DMS114 treated with DMSO at 0.1 percent for 48 hours (cell line): ENCODE measurements at regions not wholly inside any gene's neighbourhood (a gene's known extent, or its start where the extent isn't known, plus 50 kb on each side); places are given as distances from the start of the nearest gene placed in this dataset.

ENCODE experiments used
- DNase-seq: peaks from one replicate; lab custom pipeline; 2025; ENCODE audit not compliant: unreplicated experiment; lab: John Stamatoyannopoulos, UW

DNA sequence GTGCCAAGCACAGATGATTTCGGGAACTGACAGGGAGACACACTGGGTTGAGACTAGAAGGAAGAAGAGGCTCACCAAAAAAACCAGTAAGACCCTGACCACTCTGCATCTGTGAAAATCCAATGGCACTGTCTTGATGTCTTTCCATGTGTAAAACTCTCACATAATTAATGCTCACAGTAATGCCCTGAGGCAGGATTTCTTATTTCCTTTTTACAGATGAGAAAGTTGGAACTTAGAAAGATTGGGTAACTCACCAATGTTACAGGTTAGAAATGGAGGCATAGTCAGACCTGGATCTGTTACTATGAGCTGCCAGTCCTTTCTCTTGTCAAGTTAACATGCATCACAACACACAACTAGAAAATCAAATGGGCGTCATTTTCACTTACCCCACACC lies 151.0 kb upstream of the MCHR2 start:
- DNase-seq = no peak

DNA sequence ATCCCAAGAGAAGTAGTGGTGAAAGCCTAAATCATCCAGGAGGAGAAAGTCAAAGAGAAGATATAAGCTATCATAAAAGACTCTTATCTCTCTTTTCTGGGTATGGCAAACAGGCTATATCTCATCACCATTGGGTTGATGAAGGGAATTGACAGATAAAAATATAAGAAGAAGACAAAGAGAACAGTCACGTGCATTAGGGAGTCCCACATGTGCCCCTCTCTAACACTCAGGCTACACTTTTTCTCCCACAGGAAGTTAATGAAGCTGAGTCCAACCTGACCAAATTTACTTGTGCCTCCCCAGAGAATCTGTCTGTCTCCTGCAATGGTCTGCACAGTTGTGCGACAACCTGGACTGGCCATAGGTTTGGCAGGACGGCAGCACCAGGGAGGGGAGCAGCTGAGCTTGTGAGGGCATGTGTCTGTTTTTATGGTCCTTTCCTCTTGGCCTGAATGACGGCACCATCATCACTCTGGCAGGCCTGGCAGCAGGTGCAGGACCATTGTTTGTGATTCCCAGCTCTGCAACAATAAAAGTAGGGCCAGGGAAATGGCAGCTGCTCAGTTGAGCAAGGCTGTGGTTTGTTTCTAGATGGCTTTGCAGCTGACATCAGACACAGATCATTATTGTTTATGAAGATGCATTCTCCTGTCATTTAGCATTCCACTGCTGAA lies 144.5 kb upstream of the MCHR2 start:
- DNase-seq = no peak

DNA sequence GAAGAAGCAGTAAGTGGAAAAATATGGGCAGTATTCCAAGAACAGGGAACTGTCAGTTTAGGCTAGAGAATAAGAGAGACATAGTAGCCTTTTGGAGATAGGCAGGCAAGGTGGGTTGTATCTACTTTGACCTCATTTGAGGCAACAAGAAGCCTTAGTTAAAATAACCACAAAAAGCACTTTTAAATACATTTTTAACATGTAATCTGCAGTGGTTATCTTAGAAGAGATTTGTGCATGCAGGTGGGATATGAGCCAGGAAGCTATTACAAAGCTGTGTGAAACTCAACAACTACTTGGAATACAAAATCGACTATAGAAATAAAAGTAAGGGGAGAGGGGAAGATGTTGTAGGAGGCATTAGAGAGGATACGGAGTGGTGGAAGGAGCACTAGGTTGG lies 143.7 kb upstream of the MCHR2 start:
- DNase-seq = no peak

DNA sequence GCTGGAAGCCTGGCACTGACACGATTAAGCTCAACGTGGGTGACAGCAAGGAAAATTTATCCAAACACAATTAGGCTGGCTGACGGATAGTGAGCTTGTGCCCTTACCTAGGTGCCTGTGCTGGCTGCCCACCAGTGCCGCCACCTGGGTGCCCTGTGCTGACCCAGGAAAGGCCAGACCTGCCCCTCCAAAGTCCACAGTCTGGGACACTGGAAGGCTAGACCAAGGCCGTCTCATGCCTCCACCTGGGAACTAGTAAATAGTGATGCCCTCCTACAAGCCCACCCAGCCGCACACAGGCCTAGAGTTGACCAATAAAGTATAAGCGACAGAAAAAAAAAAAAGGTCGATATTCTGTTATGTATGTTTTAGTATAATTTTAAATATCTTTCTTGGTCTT lies 142.6 kb upstream of the MCHR2 start:
- DNase-seq = no peak

DNA sequence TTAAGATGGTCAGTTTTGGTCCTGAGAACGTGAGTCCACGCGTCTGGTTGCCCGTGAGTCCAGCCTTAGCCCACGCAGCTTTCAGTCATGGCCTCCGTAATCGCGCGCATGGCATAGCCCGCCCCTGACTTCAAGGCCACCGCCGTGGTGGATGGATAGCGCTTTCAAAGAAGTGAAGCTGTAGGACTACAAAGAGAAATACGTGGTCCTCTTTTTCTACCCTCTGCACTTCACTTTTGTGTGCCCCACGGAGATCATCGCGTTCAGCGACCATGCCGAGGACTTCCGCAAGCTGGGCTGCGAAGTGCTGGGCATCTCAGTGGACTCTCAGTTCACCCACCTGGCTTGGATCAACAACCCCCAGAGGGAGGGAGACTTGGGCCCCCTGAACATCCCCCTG lies 142.0 kb upstream of the MCHR2 start:
- DNase-seq = no peak

DNA sequence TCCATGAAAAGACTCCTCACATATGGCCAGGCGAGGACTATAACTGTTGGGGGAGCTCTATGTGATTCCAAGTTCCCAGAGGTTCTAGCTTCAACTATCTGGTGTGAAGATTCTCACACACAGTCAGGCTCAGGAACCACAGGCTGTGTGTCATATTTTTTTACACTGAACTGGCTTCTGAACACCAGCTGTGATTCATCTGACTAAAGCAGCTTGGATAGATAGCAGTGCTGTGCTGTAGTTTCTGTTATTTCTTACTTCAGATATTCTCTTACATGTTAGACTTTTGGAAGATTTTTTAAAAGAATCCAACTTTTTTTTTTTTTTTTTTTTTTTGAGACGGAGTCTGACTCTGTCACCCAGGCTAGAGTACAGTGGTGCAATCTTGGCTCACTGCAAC lies 140.7 kb upstream of the MCHR2 start:
- no peak for DNase-seq

DNA sequence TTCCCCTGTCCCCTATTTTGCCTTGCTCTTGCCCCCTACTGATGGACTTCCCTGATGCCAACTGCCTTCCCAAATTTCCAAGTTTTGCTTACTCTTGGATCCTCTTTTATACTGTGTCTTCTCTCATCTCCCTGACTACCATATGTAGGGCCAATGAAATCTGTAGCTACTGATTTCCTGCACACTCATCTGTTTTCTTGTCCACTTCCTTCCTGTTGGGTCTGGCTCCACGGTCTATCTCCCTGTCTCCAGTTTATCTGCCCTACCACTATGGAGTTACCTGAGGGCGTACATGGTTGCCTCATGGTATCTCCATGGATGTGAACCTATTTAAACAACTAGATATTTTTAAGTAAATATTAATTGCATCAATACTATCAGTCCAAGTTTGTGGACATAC lies 140.3 kb upstream of the MCHR2 start:
- DNase-seq = no peak

DNA sequence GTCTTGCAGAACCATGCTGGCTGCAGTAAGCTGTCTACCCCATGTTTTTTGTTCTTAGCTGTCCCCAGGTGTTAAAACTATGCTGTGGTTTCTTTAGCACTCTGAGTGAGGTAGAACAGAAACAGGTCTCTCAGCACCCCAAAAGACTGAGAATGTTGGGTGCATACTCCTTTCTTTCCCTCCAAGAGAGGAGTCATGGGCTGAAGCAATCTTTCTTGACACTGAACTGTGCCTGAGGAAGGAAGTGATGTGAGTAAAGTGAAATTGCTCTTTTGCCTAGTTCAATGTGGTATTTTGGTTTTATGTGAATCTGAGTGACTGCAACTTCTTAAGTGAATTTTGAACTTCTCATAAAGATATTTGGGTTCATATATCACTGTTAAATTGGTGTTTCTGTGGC lies 138.0 kb upstream of the MCHR2 start:
- no peak for DNase-seq

DNA sequence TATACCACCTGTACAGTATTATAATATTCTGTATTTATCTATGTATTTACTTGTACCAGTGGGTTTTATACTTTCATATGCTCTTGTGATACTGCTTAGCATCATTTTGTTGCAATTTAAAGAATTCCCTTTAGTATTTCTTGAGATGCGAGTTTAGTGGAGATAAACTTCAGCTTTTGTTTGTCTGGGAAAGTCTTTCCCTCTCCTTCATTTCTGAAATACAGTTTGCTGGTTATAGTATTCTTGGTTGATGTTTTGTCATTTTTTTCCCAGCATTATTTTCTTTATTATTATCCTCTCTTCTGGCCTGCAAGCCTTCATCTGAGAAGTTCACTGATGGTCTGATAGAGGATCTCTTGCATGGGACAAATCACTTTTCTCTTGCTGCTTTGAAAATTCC lies 136.6 kb upstream of the MCHR2 start:
- no peak for DNase-seq

DNA sequence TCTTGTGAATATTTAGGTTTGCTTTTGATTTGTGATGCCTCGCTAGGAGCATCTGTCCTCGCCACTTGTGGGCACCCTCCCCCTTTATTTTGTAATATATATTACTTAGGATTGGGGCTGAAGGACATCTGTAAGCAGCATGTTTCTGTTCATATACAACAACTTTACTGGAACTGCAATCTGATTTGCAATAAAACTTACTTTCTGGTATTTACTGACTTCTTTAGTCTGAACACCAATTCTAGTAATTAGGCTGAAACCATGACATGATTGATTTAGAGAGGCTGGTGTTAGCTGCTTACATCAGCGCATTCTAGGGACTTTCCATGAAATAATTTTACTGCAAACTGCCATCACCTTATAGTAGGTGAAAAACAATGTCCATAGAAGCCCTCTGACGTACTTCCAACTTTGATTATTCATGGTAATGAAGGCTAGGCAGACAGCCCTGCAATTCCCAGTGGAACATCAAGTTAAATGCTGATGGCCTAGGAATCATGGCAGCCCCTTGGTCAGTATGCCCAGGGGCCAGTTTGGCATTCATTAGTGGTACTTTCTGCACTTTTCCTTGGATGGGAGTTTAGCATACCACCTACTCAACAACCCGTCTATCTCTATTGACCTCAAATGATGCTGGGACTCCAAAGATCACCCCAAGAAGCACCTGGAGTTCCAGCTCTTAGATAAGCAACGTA lies 132.9 kb upstream of the MCHR2 start:
- DNase-seq = no peak

DNA sequence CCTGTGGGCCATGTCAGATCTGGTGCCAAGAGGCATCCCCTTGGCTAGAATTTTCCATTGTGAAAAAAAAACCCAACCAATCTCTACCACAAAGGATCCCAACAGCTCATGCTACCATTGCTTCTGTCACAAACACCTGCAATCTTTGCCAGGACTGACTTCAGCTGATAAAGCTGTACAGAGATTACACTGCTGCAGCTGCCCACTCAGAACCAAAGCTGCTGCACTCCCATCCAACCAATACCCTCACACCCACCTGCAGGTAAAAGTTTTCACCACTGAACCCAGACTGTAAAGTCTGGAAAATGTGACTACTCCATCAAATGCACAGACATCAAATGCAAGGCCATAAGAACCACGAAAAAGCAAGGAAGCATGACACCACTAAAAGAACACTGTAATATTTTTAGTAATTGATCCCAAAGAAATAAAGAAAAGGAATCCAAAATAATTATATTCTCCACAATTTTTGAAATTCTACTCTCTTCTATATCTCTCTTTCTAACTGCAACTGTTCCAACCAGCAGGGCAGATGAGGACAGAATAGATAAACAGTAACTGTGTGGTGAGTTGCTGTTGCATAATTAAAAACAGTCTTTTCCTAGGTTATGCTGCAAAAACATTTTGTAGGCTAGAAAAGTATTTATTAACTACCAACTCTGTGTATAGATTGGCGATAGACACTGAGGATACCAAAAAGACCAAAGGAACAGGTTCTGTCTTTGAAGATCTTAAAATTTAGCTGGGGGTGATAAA lies 128.0 kb upstream of the MCHR2 start:
- DNase-seq = no peak

DNA sequence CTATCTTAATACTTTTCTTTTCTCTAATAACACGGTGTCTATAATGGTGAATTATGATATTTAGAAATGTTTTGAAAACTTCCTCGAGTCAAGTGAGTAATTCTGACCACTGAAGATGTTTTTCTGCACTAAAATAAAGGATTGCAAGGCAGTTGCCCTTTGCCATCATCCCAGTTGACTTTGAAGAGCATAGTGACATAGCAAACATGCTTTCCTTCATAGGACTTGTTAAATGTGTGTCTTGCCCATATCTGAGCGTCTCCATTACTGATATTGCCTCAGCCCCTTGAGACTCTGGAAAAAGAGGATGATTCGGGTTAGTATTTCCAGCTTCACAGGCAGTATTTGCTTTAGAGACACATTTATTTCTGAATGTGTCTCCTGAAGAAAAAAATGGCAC lies 125.2 kb upstream of the MCHR2 start:
- no peak for DNase-seq

DNA sequence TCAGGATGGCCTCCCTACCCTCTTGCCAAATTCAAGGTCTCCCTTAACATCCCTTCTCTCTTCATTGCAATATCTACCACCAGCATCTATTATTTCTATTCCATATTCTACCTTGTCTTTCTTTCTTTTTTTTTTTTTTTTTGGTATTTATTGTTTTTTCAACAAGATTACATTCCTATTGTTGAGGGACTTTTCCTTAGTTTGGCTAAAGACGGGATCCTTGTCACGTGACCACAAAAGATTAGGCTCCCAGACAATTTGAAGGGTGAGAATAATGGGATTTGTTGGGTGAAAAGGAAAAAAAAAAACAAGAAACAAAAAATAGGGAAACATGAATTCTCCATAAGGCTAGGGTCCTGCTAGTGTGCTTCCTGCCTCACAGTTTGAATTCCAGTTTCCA lies 124.3 kb upstream of the MCHR2 start:
- DNase-seq = no peak

DNA sequence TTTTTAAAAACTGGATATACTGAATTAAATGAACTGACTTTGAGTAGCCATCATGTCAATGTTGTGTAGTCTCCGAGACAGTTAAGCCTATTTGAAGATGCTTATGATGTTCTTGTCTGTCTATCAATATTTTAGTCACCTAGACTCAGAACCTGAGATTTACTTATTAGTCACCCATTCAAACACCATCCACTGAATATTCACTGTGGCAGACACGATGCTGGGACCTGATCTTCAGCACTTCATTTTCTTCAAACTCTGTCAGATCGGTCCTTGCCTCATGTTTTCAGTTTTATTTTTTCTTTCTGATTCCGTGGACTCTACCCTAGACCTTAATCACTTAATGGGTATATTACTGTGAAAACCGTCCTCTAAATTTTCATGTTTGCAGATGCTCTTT lies 123.7 kb upstream of the MCHR2 start:
- no peak for DNase-seq

DNA sequence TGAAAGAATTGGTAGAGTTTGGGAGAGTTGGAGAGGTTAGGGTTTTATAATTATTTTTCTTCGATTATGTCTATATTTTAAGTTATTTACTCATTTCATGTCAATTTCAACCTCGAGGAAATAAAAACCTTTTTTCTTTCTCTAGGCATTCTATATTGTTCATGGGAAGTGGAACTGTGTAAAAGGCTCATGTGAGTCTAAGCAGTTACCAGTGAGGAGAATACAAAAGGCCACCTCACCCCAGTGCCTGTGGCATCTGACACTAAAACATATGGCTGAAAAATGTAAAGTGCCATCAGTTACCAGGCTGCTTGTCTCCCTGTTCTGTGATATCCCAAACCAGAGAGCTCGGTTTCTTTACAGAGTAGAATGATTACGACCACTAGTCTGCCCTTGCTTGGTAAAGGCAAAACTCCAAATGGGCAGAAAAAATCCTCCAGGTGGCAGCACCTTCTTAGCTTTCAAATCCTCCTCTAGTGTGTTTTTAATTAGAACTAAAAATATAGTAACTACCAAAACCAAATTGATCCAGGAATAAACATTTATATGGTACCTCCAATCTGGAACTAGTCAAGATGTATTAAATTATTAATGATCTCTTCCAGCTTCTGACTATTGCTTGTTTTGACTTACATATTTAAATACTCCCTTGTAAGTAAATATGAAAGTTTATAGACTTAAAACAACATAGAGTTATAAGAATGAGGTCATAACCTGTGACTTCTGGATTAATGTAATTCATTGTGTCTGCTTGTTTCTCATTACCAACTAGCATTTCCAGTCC lies 122.6 kb upstream of the MCHR2 start:
- DNase-seq = peak; percentile 63

DNA sequence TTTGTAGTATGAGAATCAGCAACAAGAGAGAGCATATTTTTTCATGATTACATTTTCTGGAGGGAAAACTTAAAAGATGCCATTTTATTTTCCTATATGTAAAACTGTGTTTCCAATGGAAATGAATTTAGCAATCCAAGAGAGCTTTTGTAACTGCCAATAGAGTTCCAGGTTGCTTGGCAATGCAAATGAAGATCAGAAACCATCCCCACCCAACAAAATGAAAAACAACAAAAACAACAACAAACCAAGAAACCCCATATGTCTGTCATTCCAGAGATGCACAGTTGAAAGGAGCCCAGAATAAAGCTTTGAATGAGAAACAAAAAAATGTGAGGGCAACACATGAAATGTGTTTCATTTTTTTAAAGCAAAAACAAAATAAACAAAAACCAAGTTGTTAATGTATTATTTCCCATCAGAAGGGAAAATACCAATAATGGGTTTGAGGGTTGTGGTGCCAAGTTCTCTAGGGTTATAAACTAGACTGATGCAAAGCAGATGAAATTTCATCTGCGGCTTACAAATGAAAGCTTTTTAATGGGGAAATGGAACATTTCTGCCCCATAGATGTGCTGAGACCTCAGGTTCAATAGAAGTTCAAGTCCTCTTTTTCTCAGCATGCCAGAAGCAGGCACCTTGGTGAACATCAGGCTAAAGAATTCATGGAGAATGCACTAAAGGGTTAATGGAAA lies 121.5 kb upstream of the MCHR2 start:
- DNase-seq = no peak

DNA sequence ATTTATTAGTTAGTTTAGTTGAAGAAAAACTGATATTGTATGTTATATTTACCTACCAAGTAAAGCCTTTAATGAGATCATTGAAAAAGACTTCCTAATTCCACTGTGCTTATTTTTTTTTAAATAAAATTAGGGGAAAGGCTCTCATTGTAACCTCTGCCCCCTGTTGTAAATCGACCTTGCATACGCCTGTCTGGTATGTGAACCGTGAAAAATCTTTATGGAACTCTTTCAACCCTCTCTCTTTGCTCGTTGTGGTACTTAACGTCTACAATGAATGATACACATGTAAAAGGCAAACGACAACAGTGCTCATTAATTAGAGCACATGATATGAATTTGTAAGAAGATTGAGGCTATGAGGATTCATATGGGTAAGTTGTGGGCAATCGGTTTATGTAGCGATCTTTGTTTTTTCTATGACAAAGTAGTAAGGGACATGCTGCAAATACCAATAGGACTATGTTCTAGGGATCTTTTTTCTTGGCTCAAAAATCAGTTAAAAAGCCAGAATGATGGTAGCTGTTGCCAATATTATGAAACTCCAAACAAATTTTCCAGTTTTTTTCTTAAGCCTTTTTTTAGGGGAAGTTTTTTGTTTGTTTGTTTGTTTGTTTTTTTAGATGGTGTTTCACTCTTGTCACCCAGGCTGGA lies 119.0 kb upstream of the MCHR2 start:
- DNase-seq = no peak

DNA sequence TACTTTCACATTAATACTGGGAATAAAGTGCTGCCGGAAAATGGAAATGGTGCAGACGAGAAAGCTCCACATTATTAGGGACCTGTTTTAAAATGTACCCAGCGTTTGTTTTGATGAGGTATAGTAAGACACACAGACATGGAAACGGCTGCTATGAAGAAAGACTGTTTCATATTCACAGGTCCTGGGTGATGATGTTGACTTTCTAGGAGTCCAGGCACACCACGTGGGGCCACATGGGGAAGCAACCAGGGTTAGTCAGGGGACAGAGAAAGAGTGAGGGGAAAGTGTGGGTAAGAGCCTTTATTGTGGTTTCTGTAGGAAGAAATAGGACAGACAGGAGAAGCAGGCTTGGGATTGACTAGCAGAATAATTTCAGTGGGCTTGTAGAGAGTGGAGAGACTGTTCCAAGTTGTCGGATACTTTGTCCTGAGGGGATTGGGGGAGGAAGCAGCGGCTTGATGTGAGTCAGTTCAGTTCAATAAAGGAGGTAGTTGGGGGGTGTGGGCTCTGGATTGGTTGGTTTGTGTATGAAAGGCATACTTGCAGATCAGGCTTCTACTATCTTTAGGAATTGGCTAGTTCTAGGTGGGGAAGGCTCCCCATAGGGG lies 112.0 kb upstream of the MCHR2 start:
- no peak for DNase-seq

DNA sequence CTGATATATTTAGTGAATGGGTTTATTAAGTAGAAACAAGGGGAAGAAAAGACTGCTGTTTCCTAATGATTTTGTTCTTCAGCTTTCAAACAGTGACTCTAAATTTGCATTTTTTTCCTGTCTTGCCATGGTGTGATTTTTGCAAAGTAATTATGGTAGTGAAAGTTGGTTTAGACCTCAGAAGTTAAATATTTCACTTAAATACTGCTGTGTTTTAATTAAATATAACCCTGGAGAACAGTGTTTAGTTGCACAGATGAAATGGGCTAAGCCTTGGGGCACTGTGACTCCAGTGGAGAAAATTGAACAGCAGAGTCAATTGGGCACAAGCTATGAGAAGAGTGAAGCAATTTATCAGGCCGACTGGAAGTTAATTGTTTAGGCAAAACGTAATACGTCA lies 111.1 kb upstream of the MCHR2 start:
- no peak for DNase-seq

DNA sequence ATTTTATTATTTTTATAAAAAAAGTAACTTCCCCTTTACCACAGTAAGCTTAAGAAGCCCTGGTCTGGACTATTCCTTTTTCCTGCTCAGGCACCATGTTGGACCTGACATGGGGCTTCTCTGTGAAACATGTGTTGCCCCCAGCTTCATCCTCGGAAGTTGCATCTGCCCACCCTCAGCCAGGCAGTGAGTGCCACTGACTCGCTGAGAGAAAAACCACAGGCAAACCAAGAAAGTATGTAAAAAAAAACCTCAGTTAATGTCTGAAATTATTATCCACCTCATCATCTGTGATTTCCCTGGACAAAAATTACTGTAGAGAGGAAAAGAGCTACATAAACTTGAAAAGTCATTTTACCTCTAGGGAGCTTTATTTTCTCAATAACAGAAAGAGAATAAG lies 109.9 kb upstream of the MCHR2 start:
- no peak for DNase-seq
